GM21737 (cell line): ENCODE measurements at regions not wholly inside any gene's neighbourhood (a gene's known extent, or its start where the extent isn't known, plus 50 kb on each side); places are given as distances from the start of the nearest gene placed in this dataset.
"Not testable (repeated sequence)": the region's sequence is repeated elsewhere in the genome, so short reads cannot be mapped to it uniquely, and the experiment has no call there.

Experiments
- ATAC-seq: cut with Tn5 transposase; IDR thresholded peaks from one replicate; pipeline ENCODE4 v1.9.1; 2021; ENCODE audit warnings: mild to moderate bottlenecking, moderate library complexity; ENCODE audit not compliant: unreplicated experiment

DNA sequence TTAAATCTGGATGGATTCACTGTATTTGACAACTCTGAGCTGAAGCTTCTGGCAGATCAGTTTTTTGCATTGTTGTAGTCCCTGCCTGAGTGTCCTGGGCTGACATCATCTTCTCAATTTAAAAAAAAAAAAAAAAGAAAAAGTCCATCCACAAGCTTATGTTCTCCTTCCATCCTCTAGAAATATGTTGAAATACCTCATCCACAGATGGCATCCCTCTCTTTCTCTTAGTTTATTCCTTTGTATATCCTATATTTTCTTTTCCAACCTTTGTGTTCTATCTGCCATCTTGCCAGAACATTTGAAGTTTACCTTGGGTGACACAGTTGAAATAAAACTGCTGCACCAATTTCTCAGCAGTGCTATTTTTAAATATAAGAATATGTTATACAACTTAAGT is 184.4 kb upstream of the PKN2 start:
- no peak for ATAC-seq

DNA sequence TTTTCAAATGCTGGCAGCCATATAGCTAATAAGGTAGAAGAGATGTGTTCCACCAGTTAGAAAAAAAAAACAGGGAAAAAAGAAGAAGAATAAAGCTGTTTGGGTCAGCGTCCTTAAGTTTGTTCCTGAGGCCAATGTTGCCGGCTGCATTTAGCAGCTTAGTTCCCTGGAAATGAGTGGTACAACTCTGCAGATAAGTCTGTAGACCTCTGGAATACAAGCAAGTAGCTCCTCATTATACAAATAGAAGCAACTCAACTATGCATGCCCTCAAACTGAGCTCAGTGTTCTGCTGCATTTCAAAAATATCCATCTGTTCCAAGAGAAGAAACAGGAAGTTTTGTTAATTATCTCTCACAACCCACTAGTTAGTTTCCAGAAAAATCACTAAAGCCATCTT is 181.2 kb upstream of the PKN2 start:
- ATAC-seq, result no peak

DNA sequence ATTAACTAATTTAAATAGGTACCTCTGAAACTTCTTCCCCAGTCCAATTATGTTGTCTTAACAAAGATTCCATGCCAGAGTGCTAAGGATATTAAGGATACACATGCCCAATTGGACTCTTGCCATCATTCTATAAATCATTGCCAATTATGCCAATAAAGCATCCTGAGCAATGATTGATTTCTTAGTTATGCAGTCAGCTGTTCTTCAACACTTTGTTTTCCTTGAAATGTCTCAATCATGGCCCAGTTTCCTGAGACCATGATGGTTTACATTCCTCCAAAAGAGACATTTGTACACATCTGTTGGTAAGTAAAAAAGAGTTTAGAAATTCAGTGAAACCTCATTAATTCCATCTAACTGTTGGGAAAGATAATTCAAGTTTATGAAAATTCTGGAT is 180.4 kb upstream of the PKN2 start:
- no peak for ATAC-seq

DNA sequence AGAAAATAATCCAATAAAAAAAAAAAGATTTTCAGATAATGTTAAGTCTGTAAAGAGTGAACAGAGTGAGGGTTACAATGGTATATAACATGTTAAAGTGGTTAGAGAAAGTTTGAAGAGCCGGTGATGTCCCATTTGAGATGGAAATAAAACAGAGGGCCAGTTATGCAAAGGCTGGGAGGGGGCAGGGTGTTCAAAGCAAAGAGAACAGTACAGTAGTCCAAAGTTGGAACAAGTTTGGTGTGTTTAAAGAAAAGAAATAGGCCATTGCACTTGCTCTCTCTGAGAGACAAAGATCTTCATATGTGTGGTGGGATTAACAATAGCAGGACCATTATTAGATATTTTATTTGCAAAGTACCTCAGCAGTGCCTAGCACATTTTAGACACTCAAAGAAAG is 179.5 kb upstream of the PKN2 start:
- ATAC-seq, result no peak

DNA sequence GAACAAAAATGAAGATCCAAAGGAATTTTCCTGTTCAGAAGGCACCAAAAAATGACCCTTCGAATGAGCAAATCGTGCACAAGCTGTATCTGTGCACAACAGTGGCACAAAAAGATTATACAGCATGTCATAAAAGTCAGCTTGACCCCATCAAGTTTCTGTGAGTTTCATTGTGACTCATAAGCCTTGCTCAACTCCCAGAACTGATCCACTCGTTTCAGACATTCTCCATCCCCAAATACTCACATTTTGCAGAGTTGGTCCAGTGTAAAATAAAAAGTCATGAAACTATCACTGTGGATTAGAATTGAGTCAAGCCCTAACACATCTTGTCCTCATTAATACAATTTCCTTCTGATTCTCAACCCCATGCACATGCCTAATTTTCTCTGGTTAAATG is 174.7 kb upstream of the PKN2 start:
- ATAC-seq, result no peak

DNA sequence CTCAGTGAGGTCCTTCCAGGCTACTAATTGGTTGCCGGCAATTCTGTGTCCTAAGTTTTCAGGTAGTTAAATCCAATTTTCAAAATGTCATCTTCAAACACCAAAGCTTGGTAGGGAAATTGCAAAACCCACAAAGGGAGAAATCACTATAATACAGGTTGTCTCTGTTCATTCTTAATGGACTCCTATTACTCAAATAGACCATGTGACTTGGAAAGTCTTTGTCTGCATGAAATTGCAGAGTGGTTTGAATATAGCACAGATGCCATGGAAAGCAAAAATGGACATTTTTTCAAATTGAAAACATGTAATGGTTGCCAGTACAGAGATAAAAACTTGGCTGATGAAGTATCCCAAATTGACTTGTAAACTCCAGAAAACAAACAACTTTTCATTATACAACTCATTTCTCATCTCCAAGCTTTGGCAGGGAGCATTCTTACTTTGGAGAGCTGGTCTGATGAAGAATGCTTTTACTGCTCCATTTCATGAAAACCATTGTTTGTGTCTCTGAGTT is 169.5 kb upstream of the PKN2 start:
- ATAC-seq, result no peak

DNA sequence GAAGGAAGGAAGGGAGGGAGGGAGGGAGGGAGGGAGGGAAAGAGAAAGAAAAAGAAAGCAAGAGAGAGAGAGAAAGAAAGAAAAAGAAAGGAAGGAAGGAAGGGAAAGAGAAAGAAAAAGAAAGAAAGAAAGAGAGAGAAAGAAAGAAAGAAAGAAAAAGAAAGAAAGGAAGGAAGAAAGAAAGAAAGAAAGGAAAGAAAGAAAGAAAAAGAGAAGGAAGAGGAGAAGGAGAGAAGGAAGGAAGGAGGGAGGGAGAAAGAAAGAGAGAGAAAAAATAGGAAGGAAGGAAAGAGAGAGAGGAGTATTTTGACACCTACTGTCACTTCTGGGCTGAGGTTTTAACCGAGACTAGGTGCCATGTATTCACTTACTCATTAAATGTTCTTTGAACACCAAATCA is 166.6 kb upstream of the PKN2 start:
- not testable (repeated sequence) for ATAC-seq

DNA sequence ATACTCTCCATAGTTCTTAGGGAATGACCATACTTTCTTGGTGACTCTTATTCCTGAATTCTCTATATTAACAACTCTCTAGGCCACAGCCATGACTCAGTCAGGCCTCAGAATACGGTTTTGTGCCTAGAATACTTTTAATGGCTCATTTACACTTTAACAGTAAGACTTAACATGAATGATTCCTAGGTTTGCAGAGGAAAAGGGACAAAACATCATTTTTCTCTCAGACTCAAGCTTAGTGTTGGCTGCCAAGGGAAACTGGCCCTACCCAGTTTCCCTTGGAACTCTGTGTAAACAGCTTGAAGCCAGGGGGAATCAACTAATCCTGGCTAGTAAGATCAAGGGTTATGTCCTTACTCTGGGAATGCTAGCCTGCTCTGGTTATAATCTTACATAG is 164.9 kb upstream of the PKN2 start:
- no peak for ATAC-seq

DNA sequence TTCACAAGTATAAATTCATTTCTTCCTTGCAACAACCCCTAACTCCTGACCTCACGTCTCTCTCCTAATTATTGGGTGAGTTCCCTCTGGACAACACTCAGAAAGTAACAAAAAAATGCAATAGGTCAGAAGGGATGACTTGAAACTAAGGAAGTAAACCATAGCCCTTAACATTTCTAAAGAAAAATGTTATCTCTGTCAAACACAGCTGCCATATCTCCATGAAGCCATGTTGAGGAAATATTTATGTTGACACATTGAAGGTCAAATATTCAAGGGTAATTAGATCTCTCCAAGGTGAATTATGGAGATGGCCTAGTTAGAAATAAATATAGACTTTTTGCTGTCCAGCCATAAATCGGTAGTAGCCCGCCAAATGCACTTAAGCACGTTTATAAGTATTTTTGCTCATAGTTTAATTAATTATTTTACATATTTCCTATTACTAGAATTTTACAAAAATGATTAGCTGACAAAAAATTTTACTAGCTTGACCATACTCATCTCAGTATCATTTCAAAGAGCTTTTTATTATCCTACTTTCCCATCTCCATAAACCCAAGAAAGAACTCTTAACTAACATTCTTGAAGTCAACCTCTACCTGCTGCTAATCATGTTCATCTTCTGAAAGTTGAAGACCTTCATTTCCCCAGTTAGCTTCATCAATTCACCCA is 160.1 kb upstream of the PKN2 start:
- no peak for ATAC-seq

DNA sequence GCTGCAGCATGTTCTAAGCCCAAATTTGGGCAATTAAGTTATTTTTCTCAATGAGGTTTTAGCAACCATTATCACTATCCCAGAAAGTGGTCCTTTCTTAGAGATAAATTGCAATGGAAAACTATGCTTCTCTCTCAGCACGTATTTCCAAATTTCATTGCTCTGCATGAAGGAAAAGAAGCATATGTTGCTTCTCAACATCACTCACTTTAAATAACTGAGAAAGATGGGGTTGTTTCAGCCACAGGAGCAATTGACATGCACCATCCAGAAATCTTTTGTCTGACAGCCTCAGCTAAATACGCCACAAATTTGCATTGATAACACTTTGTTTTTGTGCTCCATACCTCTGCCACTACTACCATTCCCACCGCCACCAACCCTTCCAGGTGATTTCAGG is 157.6 kb upstream of the PKN2 start:
- ATAC-seq, result no peak

DNA sequence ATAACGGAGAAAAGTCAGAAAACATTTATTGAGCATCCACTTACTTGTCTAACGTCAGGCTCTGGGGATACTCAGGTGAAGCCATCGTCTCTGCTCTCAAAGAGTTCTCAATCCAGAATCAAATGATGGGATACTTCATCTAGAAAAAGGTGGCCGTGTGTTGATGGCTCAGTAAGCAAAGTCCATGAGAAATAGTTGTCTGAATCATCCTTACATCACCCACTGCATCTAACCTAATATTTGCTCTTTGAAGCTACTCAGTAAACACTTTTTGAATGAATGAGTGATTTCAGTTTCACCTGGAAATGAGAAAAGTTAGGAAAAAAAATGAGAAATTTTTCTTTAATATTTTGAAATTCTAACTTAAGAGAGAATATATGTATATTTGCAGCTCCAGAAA is 155.3 kb upstream of the PKN2 start:
- no peak for ATAC-seq

DNA sequence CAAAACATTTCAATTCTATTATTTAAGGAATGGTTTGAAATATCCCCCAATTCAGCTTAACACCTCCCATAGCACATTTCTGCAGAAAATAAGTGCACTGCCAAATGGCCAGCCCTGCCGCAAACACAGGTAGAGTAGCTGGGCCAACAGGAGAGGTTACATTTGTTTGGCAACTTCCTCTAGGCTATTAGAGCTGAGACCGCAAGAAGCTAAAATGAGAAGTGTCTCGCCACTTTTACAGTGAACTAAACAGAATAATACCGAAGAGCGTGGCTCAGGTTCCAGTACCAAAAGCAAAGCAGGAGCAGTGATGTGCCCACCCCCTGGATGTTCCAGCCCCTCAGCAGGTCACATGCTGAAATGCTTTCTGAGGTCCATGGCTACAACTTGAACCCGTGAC is 154.5 kb upstream of the PKN2 start:
- no peak for ATAC-seq

DNA sequence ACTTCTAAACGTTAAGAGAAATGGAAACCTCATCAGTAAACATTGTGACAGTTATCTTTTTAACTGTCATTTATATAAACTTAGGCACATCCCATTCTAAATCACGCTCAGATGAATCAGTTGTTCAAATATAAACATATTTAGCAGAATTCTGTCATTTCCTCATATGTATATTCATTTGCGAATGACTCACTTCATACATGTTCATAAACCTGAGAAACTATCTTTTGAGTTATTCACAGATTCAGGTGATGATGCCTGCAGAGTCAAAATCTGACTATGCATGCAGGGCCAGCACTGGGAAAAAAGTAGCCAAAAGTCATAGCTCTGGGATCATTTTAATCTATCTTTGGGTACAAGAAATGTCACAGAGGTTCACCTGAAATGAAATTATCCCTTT is 153.8 kb upstream of the PKN2 start:
- no peak for ATAC-seq

DNA sequence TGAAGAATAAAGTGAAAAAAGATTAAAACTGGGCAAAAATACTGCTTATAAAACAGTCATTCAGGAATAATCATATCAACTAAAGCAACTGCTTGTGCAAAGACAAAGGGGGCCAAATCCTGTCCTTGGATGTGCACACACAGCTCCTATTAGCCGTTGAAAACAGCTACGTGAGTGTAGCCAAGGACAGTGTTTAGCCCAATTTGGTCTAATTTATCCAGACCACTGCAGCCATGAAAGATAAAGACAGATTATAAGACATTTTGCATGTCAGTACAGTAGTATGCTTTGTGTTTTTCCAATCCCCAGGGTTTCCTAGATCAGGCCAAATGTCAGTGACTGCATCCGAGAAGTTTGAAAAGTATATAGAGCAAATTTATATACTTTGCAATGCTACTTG is 146.3 kb upstream of the PKN2 start:
- no peak for ATAC-seq

DNA sequence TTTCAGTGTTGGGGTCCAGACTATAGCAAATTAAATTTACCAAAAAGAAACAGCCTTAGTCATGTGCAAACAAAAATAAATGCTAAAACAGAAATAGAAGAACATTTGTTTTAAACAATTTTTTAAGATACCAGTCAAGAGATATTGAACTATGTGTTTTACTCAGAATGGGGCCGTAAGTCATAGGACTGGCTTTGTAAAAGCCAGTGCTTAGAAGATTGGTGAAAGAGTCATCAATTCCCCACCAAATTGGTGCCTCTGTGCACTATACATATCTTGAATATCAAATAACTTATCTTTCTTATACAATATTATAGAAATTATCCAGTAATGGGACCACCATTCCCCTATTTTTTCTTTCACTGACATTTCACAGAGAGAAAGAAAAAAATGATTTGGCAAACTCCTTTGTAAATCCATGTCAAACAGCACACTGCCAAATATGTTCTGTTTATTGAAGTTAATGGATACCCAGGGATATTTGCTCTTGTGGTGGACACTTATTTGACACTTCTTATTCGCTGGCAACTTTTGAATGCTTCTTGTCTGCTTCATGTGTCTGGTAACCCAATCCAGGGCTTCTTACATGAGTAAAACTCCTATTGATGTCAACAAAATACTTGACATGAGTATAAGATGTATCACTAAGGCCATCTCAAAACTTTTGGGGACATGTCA is 145.7 kb upstream of the PKN2 start:
- ATAC-seq, result no peak

DNA sequence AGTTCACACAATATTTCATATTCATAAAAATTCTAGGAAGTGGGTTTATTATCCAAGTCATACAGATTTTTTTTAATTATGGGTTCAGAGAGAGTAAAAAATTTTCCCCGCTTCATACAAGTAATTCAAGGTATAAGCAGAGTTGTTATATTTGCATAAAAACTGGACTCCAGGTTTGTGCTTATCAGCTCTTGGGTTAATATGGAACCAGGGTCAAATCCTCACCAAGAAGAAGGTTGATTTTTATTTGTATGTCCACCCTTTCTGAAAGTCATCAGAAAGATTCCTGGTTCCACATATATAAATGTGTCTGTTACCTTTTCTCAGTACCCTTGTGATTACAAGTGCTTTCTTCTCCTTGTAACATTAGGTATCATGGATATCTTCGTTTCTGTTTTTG is 143.8 kb upstream of the PKN2 start:
- ATAC-seq, result no peak

DNA sequence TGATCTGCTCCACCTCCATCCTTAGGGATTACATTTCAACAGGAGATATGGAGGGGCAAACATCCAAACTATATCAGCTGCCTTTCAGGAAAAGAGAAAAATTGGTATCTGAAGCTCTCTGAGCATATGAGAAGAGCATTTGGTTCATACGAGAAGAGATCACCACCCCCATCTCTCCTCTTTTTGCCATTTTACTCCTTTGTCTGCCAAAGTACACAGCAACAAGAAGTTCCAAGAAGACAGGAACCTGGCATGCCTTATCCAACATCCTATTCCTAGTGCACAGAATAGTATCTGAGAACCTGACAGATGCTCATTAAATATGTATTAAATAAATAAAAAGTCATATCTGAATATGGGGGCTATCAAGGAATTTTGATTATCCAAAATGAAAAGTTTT is 142.5 kb upstream of the PKN2 start:
- ATAC-seq, result no peak

DNA sequence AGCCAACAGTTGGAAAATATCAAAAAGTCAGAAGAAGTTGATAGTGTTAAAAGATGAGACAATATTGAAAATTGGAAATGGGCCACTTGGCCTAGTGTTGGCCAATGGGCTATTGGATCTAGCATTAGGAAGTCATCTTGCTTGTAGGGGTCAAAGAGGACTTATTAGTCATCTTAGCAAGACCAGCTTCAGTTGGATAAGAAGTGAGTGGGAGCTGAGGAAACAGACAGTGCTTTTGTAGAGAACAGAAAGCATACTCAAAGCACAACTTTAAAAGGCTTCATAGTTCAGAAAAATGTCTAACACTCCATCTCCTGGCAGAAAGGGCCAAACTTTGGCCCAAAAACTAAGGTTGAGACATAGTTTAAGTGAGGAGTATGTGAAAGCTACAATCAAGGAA is 139.9 kb upstream of the PKN2 start:
- no peak for ATAC-seq

DNA sequence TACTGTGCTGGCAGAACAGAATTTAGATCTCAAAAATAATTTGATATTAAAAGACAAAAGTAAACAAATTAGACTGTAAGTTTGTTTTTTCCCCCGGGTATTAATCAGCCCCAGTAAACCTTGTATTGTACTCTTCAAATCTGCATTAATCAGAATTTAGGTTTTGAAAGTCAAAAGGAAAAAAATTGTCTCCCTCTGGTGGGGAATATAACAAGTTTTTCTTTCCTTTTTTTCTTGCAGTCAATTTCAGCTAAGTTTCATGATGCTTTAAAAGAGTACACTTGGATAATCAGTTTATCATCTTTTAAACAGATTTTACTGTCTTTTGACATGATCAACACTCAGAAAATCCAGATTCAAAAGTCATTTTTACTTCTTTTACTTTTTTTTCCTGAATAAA is 134.5 kb upstream of the PKN2 start:
- no peak for ATAC-seq

DNA sequence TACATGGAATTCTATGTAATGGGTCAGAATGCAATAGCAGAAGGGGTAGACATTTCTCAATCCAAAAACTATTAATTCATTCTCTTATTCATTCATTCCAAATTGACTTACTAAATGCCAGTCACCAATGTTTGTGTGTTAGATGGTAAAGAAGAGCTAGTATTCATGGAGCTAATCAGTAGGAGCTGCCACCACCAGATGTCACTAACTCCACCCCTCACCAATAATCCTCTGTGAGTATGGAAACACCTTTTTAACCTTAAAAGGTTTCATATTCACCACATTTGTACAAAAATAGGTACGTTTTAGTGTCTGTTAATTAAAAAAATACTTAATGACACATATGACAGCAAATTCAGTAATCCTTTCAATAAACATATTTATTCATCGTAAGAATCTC is 131.8 kb upstream of the PKN2 start:
- ATAC-seq, result no peak

DNA sequence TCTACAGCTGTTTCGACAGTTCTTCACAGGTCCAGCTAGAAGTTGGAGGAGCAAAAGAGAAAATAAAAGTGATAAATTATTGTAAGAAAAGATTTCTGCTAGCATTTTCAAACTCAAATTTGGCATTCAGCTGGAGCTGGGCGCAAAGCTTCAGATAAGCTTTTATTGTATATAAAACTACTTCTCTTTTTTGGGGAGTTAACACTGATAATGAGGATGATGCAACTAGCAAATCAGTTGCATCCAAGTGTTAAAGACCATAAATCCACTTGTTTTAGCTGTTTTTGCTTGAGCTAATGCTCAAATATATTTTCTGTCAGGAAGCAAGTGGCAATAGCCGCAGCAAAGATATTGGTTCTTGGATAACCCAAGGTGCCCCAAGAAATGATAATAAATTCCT is 127.1 kb upstream of the PKN2 start:
- no peak for ATAC-seq

DNA sequence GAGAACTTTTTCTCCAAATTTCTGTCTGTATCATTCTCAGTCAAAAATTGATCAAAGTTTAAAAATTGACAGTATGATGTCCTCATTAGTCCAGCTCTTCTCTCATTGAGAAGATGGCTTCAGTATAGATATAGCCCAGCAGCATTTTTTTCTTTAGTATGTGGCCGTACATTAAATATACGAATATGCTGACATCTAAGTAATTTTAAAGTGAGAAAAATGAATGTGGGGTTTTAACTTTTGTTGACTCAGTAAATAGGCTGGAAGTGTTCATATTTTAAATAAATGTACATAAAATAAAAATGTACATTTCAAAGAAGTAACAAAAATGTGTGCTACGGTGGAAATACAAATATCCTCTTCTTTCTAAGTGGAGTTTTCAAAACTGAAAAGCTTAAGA is 123.5 kb upstream of the PKN2 start:
- no peak for ATAC-seq

DNA sequence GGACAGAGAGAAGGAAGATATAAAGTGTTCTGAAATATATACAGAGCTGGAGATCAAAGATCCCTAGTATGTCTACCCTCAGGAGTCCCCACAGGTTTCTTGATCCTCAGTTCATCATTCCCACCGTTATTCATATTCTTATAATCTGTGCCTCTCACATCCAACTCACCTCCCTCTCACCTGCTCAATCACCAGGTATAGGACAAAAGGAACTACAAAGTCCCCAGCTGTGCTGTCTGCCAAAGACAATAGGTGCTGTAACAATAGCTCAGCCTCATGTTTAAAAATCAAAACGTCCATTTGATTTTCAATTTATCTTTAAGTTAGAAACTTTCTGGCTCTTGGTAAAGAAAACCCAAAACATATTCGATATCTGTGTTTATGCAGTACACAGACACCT is 121.1 kb upstream of the PKN2 start:
- no peak for ATAC-seq
